ENCODE measurements at regions not wholly inside any gene's neighbourhood (a gene's known extent, or its start where the extent isn't known, plus 50 kb on each side); places are given as distances from the start of the nearest gene placed in this dataset.

GRCh38 chr10:30727524-30727923 is 98.0 kb upstream of the LYZL2 start:
- TF ChIP-seq EZH2 (IDR thresholded peaks at IDR 0.05; ENCODE audit: low read length, missing control alignments): no peak
- TF ChIP-seq, protein P1, sequence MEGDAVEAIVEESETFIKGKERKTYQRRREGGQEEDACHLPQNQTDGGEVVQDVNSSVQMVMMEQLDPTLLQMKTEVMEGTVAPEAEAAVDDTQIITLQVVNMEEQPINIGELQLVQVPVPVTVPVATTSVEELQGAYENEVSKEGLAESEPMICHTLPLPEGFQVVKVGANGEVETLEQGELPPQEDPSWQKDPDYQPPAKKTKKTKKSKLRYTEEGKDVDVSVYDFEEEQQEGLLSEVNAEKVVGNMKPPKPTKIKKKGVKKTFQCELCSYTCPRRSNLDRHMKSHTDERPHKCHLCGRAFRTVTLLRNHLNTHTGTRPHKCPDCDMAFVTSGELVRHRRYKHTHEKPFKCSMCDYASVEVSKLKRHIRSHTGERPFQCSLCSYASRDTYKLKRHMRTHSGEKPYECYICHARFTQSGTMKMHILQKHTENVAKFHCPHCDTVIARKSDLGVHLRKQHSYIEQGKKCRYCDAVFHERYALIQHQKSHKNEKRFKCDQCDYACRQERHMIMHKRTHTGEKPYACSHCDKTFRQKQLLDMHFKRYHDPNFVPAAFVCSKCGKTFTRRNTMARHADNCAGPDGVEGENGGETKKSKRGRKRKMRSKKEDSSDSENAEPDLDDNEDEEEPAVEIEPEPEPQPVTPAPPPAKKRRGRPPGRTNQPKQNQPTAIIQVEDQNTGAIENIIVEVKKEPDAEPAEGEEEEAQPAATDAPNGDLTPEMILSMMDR (conservative IDR thresholded peaks at IDR 0.05 in 1 of 2, IDR thresholded peaks at IDR 0.05 in 1 of 2; ENCODE audit: low read depth in 1 of 2, low read length in 2 of 2): no peak
